K562 (cell line): ENCODE measurements at regions not wholly inside any gene's neighbourhood (a gene's known extent, or its start where the extent isn't known, plus 50 kb on each side); places are given as distances from the start of the nearest gene placed in this dataset.

ENCODE experiments used
- ATAC-seq: fragments of 200-7000 bp; cut with Tn5 transposase; 3 replicates; pipeline ENCODE4 v1.9.1; 2020; ENCODE audit warnings: moderate library complexity
- BruUV-seq: library from RNA; stranded (reverse); fragments of 400-500 nt; replicated peaks from 2 replicates; lab custom pipeline; 2021; lab: Mats Ljungman, UMichigan
- CTCF ChIA-PET: fragments of 300-600 bp; formaldehyde crosslinking; extraction: SDS; loops from one replicate; lab custom pipeline; 2021; ENCODE audit warnings: low intra/inter-chr PET ratio; lab: Yijun Ruan, JAX
- POLR2A ChIA-PET: fragments of 300-600, 350-650 bp; sonication (Branson Sonifier 250); formaldehyde crosslinking; extraction: SDS; loops from one replicate; lab custom pipeline; 2021; ENCODE audit warnings: antibody characterized with exemption, inconsistent platforms; lab: Yijun Ruan, JAX
- DNase-seq, 4 experiments: peaks; one replicate each; pipeline versions ENCODE4 v3.0.0 to v3.0.0-alpha.2; 2011 to 2018; ENCODE audit warnings: low spot score in 3 of 4, mixed read lengths in 3 of 4; ENCODE audit errors: extremely low read depth in 1 of 4
- FAIRE-seq: peaks from 2 replicates; lab custom pipeline; 2011; peaks lifted over from hg19 to GRCh38; lab: Jason Lieb, UNC
- H2AFZ ChIP-seq: 2 replicates; pipeline ENCODE4 v1.6.0; 2011; ENCODE audit warnings: low read depth, low read length, control low read depth, inconsistent platforms
- H3K27ac ChIP-seq: fragments of 200-600 bp; 3 replicates; pipeline ENCODE4 v1.8.0; 2011; ENCODE audit warnings: low read depth, mild to moderate bottlenecking, control low read depth, inconsistent platforms, low read length, moderate library complexity, mixed read lengths; ENCODE audit errors: extremely low read depth
- H3K27me3 ChIP-seq, 2 experiments: fragments of 300-600 bp in 1 of 2; 2 replicates in 1 of 2; 3 replicates in 1 of 2; pipeline versions ENCODE4 v1.6.0 to v1.8.0; 2011; ENCODE audit warnings: inconsistent platforms in 2 of 2, low read length in 2 of 2, mild to moderate bottlenecking in 1 of 2, mixed read lengths in 1 of 2, moderate library complexity in 1 of 2; ENCODE audit not compliant: control insufficient read depth in 2 of 2, insufficient read depth in 2 of 2
- H3K36me3 ChIP-seq: fragments of 300-600 bp; 3 replicates; pipeline ENCODE4 v1.8.0; 2011; ENCODE audit warnings: mild to moderate bottlenecking, low read length, inconsistent platforms; ENCODE audit not compliant: control insufficient read depth, insufficient read depth
- H3K4me1 ChIP-seq, 2 experiments: fragments of 200-600 bp in 1 of 2; replicated peaks in 1 of 2; 2 replicates in 1 of 2; 3 replicates in 1 of 2; pipeline versions ENCODE4 v1.5.1 to v1.8.0; 2011; ENCODE audit warnings: inconsistent platforms in 2 of 2, low read length in 2 of 2, mild to moderate bottlenecking in 1 of 2, mixed read lengths in 1 of 2, moderate library complexity in 1 of 2; ENCODE audit not compliant: control insufficient read depth in 2 of 2, insufficient read depth in 2 of 2
- H3K4me2 ChIP-seq: 2 replicates; pipeline ENCODE4 v1.6.1; 2011; ENCODE audit warnings: low read length, control low read depth, inconsistent platforms, mixed read lengths; ENCODE audit not compliant: insufficient read depth
- H3K4me3 ChIP-seq: fragments of 200-600 bp; sonication (generic), shearing (Covaris generic); 2 replicates; pipeline ENCODE4 v1.5.1; 2016; ENCODE audit warnings: control low read depth, inconsistent platforms
- H3K79me2 ChIP-seq: fragments of 200-600 bp; 3 replicates; pipeline ENCODE4 v1.8.0; 2011; ENCODE audit warnings: low read length, inconsistent platforms; ENCODE audit not compliant: control insufficient read depth, insufficient read depth
- H3K9ac ChIP-seq, 2 experiments: 2 replicates each; pipeline versions ENCODE4 v1.6.0 to v1.6.1; 2011; ENCODE audit warnings: low read depth in 2 of 2, low read length in 2 of 2, control low read depth in 1 of 2, inconsistent platforms in 1 of 2, mild to moderate bottlenecking in 1 of 2, mixed read lengths in 1 of 2; ENCODE audit not compliant: insufficient read depth in 1 of 2
- H3K9me1 ChIP-seq: one replicate; pipeline ENCODE4 v1.6.0; 2011; ENCODE audit warnings: inconsistent platforms, mild to moderate bottlenecking, low read length, moderate library complexity; ENCODE audit not compliant: control insufficient read depth, insufficient read depth
- H3K9me3 ChIP-seq: replicated peaks from 2 replicates; pipeline ENCODE4 v1.5.1; 2011; ENCODE audit warnings: low read depth, low read length, inconsistent platforms; ENCODE audit not compliant: control insufficient read depth, insufficient read depth
- H4K20me1 ChIP-seq: replicated peaks from 2 replicates; pipeline ENCODE4 v1.6.1; 2011; ENCODE audit warnings: low read length, inconsistent platforms, mixed read lengths; ENCODE audit not compliant: control insufficient read depth, insufficient read depth
- BRCA1 ChIP-seq, 2 experiments: fragments of 450-650 bp in 1 of 2; sonication (generic) in 1 of 2; formaldehyde crosslinking in 1 of 2; IDR thresholded peaks; 2 replicates each; pipeline versions ENCODE4 v1.5.0 to v1.6.1; 2017 to 2020; ENCODE audit warnings: mild to moderate bottlenecking in 1 of 2, missing genetic modification reagents in 1 of 2
- CBFB ChIP-seq: sonication (generic); formaldehyde crosslinking; IDR thresholded peaks from 2 replicates; pipeline ENCODE4 v1.4.0; 2020; ENCODE audit warnings: mild to moderate bottlenecking, missing genetic modification reagents
- FOXK2 ChIP-seq, 2 experiments: fragments of 450-650 bp; IDR thresholded peaks in 1 of 2; conservative IDR thresholded peaks in 1 of 2; 2 replicates each; pipeline ENCODE4 v1.6.1; 2016; ENCODE audit warnings: low read depth in 2 of 2, mild to moderate bottlenecking in 1 of 2
- HCFC1 ChIP-seq: IDR thresholded peaks from 2 replicates; pipeline ENCODE4 v1.6.1; 2012; ENCODE audit warnings: low read depth, low read length, improper control_type of control experiment
- HDAC1 ChIP-seq, 2 experiments: fragments of 450-650 bp; IDR thresholded peaks; 2 replicates each; pipeline ENCODE4 v1.6.1; 2016 to 2017; ENCODE audit warnings: inconsistent platforms in 1 of 2, mild to moderate bottlenecking in 1 of 2, moderate library complexity in 1 of 2
- SOX6 ChIP-seq: fragments of 450-650 bp; IDR thresholded peaks from 2 replicates; pipeline ENCODE4 v1.6.1; 2014; ENCODE audit warnings: mild to moderate bottlenecking
- SPI1 ChIP-seq: IDR thresholded peaks from 2 replicates; pipeline ENCODE4 v1.6.1; 2011; ENCODE audit warnings: low read depth, low read length, control low read depth, borderline replicate concordance
- TAL1 ChIP-seq: fragments of 450-650 bp; IDR thresholded peaks from 2 replicates; pipeline ENCODE4 v1.6.1; 2016; ENCODE audit warnings: mild to moderate bottlenecking
- TSC22D4 ChIP-seq: fragments of 450-650 bp; IDR thresholded peaks from 2 replicates; pipeline ENCODE4 v1.6.1; 2016; ENCODE audit warnings: missing genetic modification characterization, missing biosample characterization, control low read depth
- ZNF24 ChIP-seq: fragments of 450-650 bp; IDR thresholded peaks from 2 replicates; pipeline ENCODE4 v1.6.1; 2016
- ZNF3 ChIP-seq: fragments of 250-450 bp; sonication (Bioruptor Pico); IDR thresholded peaks from 2 replicates; pipeline ENCODE4 v1.5.0; 2021; ENCODE audit warnings: mild to moderate bottlenecking, moderate library complexity
- ZNF644 ChIP-seq: fragments of 200-800 bp; sonication (Bioruptor generic); IDR thresholded peaks from 2 replicates; pipeline ENCODE4 v1.6.1; 2016; ENCODE audit warnings: low read depth, missing genetic modification characterization, missing compliant biosample characterization
- ZNF780A ChIP-seq: fragments of 250-450 bp; sonication (Bioruptor Pico); IDR thresholded peaks from 2 replicates; pipeline ENCODE4 v1.5.0; 2021; ENCODE audit warnings: mild to moderate bottlenecking
- WGBS: fragments of 100-300 bp; shearing (Covaris generic); methylation state at CpG from one replicate; pipeline ENCODE4 v1.1.6; 2016; ENCODE audit warnings: low coverage, mixed read lengths; ENCODE audit not compliant: insufficient coverage; ENCODE audit errors: missing lambda C conversion rate; 5-methylcytosine and 5-hydroxymethylcytosine counted together
- in situ Hi-C: fragments of 300-500 bp; cut with MboI; formaldehyde crosslinking; loops from 4 replicates; pipeline ENCODE4 v1.15.0; 2018; ENCODE audit warnings: inconsistent platforms, mixed read lengths
- intact Hi-C: fragments of 100-400 bp; cut with micrococcal nuclease; formaldehyde crosslinking; loops from 2 replicates; pipeline ENCODE4 v1.14.2; 2022
- TF ChIP-seq, protein P1 (sequence below): sonication (generic); formaldehyde crosslinking; IDR thresholded peaks from 2 replicates; pipeline ENCODE4 v1.8.0; 2023; ENCODE audit warnings: missing genetic modification reagents, mild to moderate bottlenecking, borderline replicate concordance

DNA sequence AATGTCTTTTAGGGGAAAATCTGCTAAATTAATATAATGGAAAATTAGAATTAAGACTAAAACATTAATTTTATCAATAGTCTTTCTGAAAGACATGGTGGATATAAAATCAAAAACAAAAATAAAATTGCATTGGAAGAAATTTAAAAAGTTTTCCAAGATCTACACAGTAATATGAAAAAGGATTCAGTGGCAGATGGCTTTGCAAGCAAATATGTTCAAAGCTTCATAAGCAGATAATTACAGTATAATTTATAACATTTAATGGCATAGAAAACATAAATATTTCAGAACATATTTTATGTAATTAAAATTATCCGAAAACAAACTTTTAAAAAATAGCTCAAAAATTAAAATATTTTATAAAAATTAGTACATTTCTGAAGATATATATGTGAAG, 512.4 kb upstream of the CYLC2 start:
- Histone ChIP-seq H3K9me1 (no peaks in the 10 kb centered on the region), H3K9me3 (no peaks in the 10 kb centered on the region), H3K36me3 (no peaks in the 10 kb centered on the region), H4K20me1 (no peaks in the 10 kb centered on the region), H3K27me3 (no peaks in the 10 kb centered on the region), H3K79me2 (no peaks in the 10 kb centered on the region), H3K27ac (no peak overlapping the region), H3K4me3 (no peak overlapping the region), H3K9ac (no peak overlapping the region), H3K4me1 (no peaks in the 10 kb centered on the region), H3K4me2 (no peak overlapping the region), H2AFZ (no peak overlapping the region)
- no peak for FAIRE-seq
- CTCF ChIA-PET: no interaction called here
- intact Hi-C loops (no loop called here), in situ Hi-C loops (no loop called here)
- WGBS: 0% methylated on average over 1 of the region's 1 CpG
- DNase-seq: no peak
- TF ChIP-seq ZNF24: no peak
- no peak for TF ChIP-seq HDAC1 (IDR thresholded peaks at IDR 0.05)
- no peak for TF ChIP-seq SOX6
- TF ChIP-seq ZNF3: no peak
- TF ChIP-seq SPI1: no peak
- no peak for TF ChIP-seq ZNF644 (tag)
- TF ChIP-seq TAL1: no peak
- no peak for TF ChIP-seq TSC22D4 (tag)
- TF ChIP-seq BRCA1 (IDR thresholded peaks at IDR 0.05): no peak
- no peak for TF ChIP-seq BRCA1 (CRISPR knock-in tag; IDR thresholded peaks at IDR 0.05)
- TF ChIP-seq, protein P1, sequence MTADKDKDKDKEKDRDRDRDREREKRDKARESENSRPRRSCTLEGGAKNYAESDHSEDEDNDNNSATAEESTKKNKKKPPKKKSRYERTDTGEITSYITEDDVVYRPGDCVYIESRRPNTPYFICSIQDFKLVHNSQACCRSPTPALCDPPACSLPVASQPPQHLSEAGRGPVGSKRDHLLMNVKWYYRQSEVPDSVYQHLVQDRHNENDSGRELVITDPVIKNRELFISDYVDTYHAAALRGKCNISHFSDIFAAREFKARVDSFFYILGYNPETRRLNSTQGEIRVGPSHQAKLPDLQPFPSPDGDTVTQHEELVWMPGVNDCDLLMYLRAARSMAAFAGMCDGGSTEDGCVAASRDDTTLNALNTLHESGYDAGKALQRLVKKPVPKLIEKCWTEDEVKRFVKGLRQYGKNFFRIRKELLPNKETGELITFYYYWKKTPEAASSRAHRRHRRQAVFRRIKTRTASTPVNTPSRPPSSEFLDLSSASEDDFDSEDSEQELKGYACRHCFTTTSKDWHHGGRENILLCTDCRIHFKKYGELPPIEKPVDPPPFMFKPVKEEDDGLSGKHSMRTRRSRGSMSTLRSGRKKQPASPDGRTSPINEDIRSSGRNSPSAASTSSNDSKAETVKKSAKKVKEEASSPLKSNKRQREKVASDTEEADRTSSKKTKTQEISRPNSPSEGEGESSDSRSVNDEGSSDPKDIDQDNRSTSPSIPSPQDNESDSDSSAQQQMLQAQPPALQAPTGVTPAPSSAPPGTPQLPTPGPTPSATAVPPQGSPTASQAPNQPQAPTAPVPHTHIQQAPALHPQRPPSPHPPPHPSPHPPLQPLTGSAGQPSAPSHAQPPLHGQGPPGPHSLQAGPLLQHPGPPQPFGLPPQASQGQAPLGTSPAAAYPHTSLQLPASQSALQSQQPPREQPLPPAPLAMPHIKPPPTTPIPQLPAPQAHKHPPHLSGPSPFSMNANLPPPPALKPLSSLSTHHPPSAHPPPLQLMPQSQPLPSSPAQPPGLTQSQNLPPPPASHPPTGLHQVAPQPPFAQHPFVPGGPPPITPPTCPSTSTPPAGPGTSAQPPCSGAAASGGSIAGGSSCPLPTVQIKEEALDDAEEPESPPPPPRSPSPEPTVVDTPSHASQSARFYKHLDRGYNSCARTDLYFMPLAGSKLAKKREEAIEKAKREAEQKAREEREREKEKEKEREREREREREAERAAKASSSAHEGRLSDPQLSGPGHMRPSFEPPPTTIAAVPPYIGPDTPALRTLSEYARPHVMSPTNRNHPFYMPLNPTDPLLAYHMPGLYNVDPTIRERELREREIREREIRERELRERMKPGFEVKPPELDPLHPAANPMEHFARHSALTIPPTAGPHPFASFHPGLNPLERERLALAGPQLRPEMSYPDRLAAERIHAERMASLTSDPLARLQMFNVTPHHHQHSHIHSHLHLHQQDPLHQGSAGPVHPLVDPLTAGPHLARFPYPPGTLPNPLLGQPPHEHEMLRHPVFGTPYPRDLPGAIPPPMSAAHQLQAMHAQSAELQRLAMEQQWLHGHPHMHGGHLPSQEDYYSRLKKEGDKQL: no peak
- TF ChIP-seq CBFB (CRISPR knock-in tag): no peak
- no peak for TF ChIP-seq HCFC1
- no peak for TF ChIP-seq FOXK2 (conservative IDR thresholded peaks at IDR 0.05 in 1 of 2, IDR thresholded peaks at IDR 0.05 in 1 of 2; ENCODE audit: low read depth in 2 of 2)
- no peak for TF ChIP-seq ZNF780A (CRISPR knock-in tag)
- POLR2A ChIA-PET: no interaction called here
- no peak for ATAC-seq
- BruUV-seq: no TSS peak
